ENCODE measurements at regions not wholly inside any gene's neighbourhood (a gene's known extent, or its start where the extent isn't known, plus 50 kb on each side); places are given as distances from the start of the nearest gene placed in this dataset.
"Not testable (repeated sequence)": the region's sequence is repeated elsewhere in the genome, so short reads cannot be mapped to it uniquely, and the experiment has no call there.

GRCh38 chr1:4175566-4176405, 275.7 kb upstream of the C1orf174 start:
- DNase-seq: no peak

- no peak for DNase-seq
Observed at GRCh38 chr1:4176841-4177240, 276.8 kb upstream of the C1orf174 start.

- no peak for DNase-seq
Observed at GRCh38 chr1:4177425-4178150, 277.5 kb upstream of the C1orf174 start.

- DNase-seq: no peak
Observed at GRCh38 chr1:4178501-4179113, 278.5 kb upstream of the C1orf174 start.

- no peak for DNase-seq
Observed at GRCh38 chr1:4179914-4180735, 280.1 kb upstream of the C1orf174 start.

- DNase-seq: not testable (repeated sequence)
Observed at GRCh38 chr1:4186486-4186885, 286.4 kb upstream of the C1orf174 start.

GRCh38 chr1:4203501-4203900, 303.4 kb upstream of the C1orf174 start:
- DNase-seq: no peak

GRCh38 chr1:4207183-4207582, 307.1 kb upstream of the C1orf174 start:
- no peak for DNase-seq

- DNase-seq: no peak
Observed at GRCh38 chr1:4207842-4208692, 308.0 kb upstream of the C1orf174 start.

GRCh38 chr1:4210043-4210442, 310.0 kb upstream of the C1orf174 start:
- no peak for DNase-seq

GRCh38 chr1:4212796-4213195, 312.7 kb upstream of the C1orf174 start:
- DNase-seq: no peak

GRCh38 chr1:4213366-4213973, 313.4 kb upstream of the C1orf174 start:
- DNase-seq: no peak

GRCh38 chr1:4214826-4215225, 314.8 kb upstream of the C1orf174 start:
- DNase-seq: no peak

- DNase-seq: no peak
Observed at GRCh38 chr1:4215391-4215790, 315.3 kb upstream of the C1orf174 start.

GRCh38 chr1:4216231-4216630, 316.2 kb upstream of the C1orf174 start:
- DNase-seq: no peak

GRCh38 chr1:4218619-4219018, 318.5 kb upstream of the C1orf174 start:
- no peak for DNase-seq

GRCh38 chr1:4219111-4219510, 319.0 kb upstream of the C1orf174 start:
- no peak for DNase-seq

- DNase-seq: no peak
Observed at GRCh38 chr1:4219826-4220225, 319.8 kb upstream of the C1orf174 start.

GRCh38 chr1:4220362-4220761, 320.3 kb upstream of the C1orf174 start:
- DNase-seq: no peak

- DNase-seq: no peak
Observed at GRCh38 chr1:4221107-4221506, 321.0 kb upstream of the C1orf174 start.

GRCh38 chr1:4224684-4225467, 324.8 kb upstream of the C1orf174 start:
- no peak for DNase-seq
